Suprapubic skin (tissue), 4 donors: ENCODE measurements at regions not wholly inside any gene's neighbourhood (a gene's known extent, or its start where the extent isn't known, plus 50 kb on each side); places are given as distances from the start of the nearest gene placed in this dataset.

Source experiments
- DNase-seq, 2 donors: peaks; one replicate each; pipeline ENCODE4 v3.0.0-alpha.2; 2019; ENCODE audit warnings: low spot score in 2 of 2
- H3K27ac ChIP-seq: fragments of 200-600 bp; sonication (generic); one replicate; pipeline ENCODE4 v1.5.1; 2019
- H3K27me3 ChIP-seq: fragments of 200-600 bp; sonication (generic); one replicate; pipeline ENCODE4 v1.5.1; 2019
- H3K36me3 ChIP-seq: fragments of 200-600 bp; sonication (generic); one replicate; pipeline ENCODE4 v1.5.1; 2019
- H3K4me1 ChIP-seq: fragments of 200-600 bp; sonication (generic); one replicate; pipeline ENCODE4 v1.5.1; 2019
- H3K4me3 ChIP-seq: fragments of 200-600 bp; sonication (generic); one replicate; pipeline ENCODE4 v1.5.1; 2019; ENCODE audit warnings: mild to moderate bottlenecking
- H3K9me3 ChIP-seq: fragments of 200-600 bp; sonication (generic); one replicate; pipeline ENCODE4 v1.5.1; 2019
- CTCF ChIP-seq, 2 donors: fragments of 200-600 bp in 1 of 2; fragments of 450-650 bp in 1 of 2; sonication (generic) in 1 of 2; IDR thresholded peaks; one replicate each; pipeline ENCODE4 v1.5.1; 2016 to 2019; ENCODE audit warnings: antibody characterized with exemption in 2 of 2, mild to moderate bottlenecking in 1 of 2, moderate library complexity in 1 of 2
- EP300 ChIP-seq: sonication (generic); formaldehyde crosslinking; IDR thresholded peaks from one replicate; pipeline ENCODE4 v1.6.1; 2017; ENCODE audit warnings: antibody characterized with exemption
- POLR2A ChIP-seq, 2 donors: fragments of 450-650 bp; IDR thresholded peaks; one replicate each; pipeline ENCODE4 v1.6.1; 2017; ENCODE audit warnings: antibody characterized with exemption in 2 of 2, mild to moderate bottlenecking in 2 of 2, moderate library complexity in 2 of 2
- POLR2AphosphoS5 ChIP-seq, 3 donors: sonication (generic); formaldehyde crosslinking; IDR thresholded peaks; one replicate each; pipeline ENCODE4 v1.6.1; 2017; ENCODE audit warnings: antibody characterized with exemption in 3 of 3
- WGBS: methylation state at CpG from one replicate; pipeline ENCODE4 v1.1.5; 2018; 5-methylcytosine and 5-hydroxymethylcytosine counted together

GRCh38 chr3:68176600-68176999 lies 522.2 kb upstream of the SUCLG2 start:
- H3K4me3 ChIP-seq, result no peak overlapping the region
- TF ChIP-seq POLR2A (IDR thresholded peaks at IDR 0.05), result no peak
- no peak for TF ChIP-seq EP300
- TF ChIP-seq CTCF (IDR thresholded peaks at IDR 0.05), result no peak
- WGBS, result 50% methylated on average over 1 of the region's 1 CpG

GRCh38 chr3:68173012-68173634 lies 518.7 kb upstream of the SUCLG2 start:
- Histone ChIP-seq H3K27ac (no peak overlapping the region), H3K27me3 (no peaks in the 10 kb centered on the region), H3K4me3 (no peak overlapping the region), H3K36me3 (no peaks in the 10 kb centered on the region), H3K9me3 (peaks cover 9% of the 10 kb centered on the region), H3K4me1 (no peaks in the 10 kb centered on the region)
- DNase-seq, result no peak
- 48% methylated on average over 3 of the region's 3 CpGs for WGBS
- TF ChIP-seq POLR2A (IDR thresholded peaks at IDR 0.05), result no peak
- no peak for TF ChIP-seq POLR2AphosphoS5 (IDR thresholded peaks at IDR 0.05)
- TF ChIP-seq EP300, result no peak
- TF ChIP-seq CTCF (IDR thresholded peaks at IDR 0.05), result no peak

More at GRCh38 chr3:68176600-68176999, 522.2 kb upstream of the SUCLG2 start:
- H3K27ac ChIP-seq, result no peak overlapping the region
- no peaks in the 10 kb centered on the region for H3K9me3 ChIP-seq
- no peak for DNase-seq
- no peaks in the 10 kb centered on the region for H3K4me1 ChIP-seq
- no peaks in the 10 kb centered on the region for H3K36me3 ChIP-seq
- no peaks in the 10 kb centered on the region for H3K27me3 ChIP-seq

GRCh38 chr3:68172039-68172438 lies 517.6 kb upstream of the SUCLG2 start:
- no peaks in the 10 kb centered on the region for H3K36me3 ChIP-seq
- WGBS, result 80% methylated on average over 2 of the region's 2 CpGs

GRCh38 chr3:68163968-68164367 lies 509.6 kb upstream of the SUCLG2 start:
- no peak overlapping the region for H3K4me3 ChIP-seq
- no peak overlapping the region for H3K27ac ChIP-seq
- TF ChIP-seq POLR2A (IDR thresholded peaks at IDR 0.05) (no peak), EP300 (no peak), CTCF (IDR thresholded peaks at IDR 0.05) (no peak), POLR2AphosphoS5 (IDR thresholded peaks at IDR 0.05) (no peak)
- WGBS, result 53% methylated on average over 1 of the region's 1 CpG
- DNase-seq, result no peak
- H3K4me1 ChIP-seq, result no peaks in the 10 kb centered on the region
- no peaks in the 10 kb centered on the region for H3K36me3 ChIP-seq
- H3K9me3 ChIP-seq, result no peaks in the 10 kb centered on the region
- no peaks in the 10 kb centered on the region for H3K27me3 ChIP-seq

More at GRCh38 chr3:68172039-68172438, 517.6 kb upstream of the SUCLG2 start:
- no peaks in the 10 kb centered on the region for H3K27me3 ChIP-seq
- no peaks in the 10 kb centered on the region for H3K4me1 ChIP-seq
- H3K4me3 ChIP-seq, result no peak overlapping the region
- H3K9me3 ChIP-seq, result peaks cover 9% of the 10 kb centered on the region
- no peak for TF ChIP-seq POLR2A (IDR thresholded peaks at IDR 0.05)
- no peak for TF ChIP-seq CTCF (IDR thresholded peaks at IDR 0.05)
- no peak for TF ChIP-seq EP300
- no peak for TF ChIP-seq POLR2AphosphoS5 (IDR thresholded peaks at IDR 0.05)
- no peak for DNase-seq
- H3K27ac ChIP-seq, result no peak overlapping the region

GRCh38 chr3:68163062-68163461 lies 508.6 kb upstream of the SUCLG2 start:
- Histone ChIP-seq H3K36me3 (no peaks in the 10 kb centered on the region), H3K27me3 (no peaks in the 10 kb centered on the region)
- no peak for TF ChIP-seq CTCF (IDR thresholded peaks at IDR 0.05)
- TF ChIP-seq POLR2AphosphoS5 (IDR thresholded peaks at IDR 0.05), result no peak
- no peak for TF ChIP-seq POLR2A (IDR thresholded peaks at IDR 0.05)
- TF ChIP-seq EP300, result no peak

More at GRCh38 chr3:68163062-68163461, 508.6 kb upstream of the SUCLG2 start:
- H3K27ac ChIP-seq, result no peak overlapping the region
- WGBS, result 84% methylated on average over 2 of the region's 2 CpGs
- DNase-seq, result no peak
- no peaks in the 10 kb centered on the region for H3K4me1 ChIP-seq
- no peak overlapping the region for H3K4me3 ChIP-seq
- H3K9me3 ChIP-seq, result no peaks in the 10 kb centered on the region
